ENCODE measurements at regions not wholly inside any gene's neighbourhood (a gene's known extent, or its start where the extent isn't known, plus 50 kb on each side); places are given as distances from the start of the nearest gene placed in this dataset.

- CTCF ChIA-PET: no interaction called here
- POLR2A ChIA-PET: no interaction called here
- TF ChIP-seq TCF7L2 (IDR thresholded peaks at IDR 0.05; ENCODE audit: low read depth, low read length) (no peak), SIN3A (IDR thresholded peaks at IDR 0.05; ENCODE audit: borderline replicate concordance, insufficient read depth, low read depth, low read length) (no peak)
- TF ChIP-seq, protein P1, sequence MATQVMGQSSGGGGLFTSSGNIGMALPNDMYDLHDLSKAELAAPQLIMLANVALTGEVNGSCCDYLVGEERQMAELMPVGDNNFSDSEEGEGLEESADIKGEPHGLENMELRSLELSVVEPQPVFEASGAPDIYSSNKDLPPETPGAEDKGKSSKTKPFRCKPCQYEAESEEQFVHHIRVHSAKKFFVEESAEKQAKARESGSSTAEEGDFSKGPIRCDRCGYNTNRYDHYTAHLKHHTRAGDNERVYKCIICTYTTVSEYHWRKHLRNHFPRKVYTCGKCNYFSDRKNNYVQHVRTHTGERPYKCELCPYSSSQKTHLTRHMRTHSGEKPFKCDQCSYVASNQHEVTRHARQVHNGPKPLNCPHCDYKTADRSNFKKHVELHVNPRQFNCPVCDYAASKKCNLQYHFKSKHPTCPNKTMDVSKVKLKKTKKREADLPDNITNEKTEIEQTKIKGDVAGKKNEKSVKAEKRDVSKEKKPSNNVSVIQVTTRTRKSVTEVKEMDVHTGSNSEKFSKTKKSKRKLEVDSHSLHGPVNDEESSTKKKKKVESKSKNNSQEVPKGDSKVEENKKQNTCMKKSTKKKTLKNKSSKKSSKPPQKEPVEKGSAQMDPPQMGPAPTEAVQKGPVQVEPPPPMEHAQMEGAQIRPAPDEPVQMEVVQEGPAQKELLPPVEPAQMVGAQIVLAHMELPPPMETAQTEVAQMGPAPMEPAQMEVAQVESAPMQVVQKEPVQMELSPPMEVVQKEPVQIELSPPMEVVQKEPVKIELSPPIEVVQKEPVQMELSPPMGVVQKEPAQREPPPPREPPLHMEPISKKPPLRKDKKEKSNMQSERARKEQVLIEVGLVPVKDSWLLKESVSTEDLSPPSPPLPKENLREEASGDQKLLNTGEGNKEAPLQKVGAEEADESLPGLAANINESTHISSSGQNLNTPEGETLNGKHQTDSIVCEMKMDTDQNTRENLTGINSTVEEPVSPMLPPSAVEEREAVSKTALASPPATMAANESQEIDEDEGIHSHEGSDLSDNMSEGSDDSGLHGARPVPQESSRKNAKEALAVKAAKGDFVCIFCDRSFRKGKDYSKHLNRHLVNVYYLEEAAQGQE (IDR thresholded peaks at IDR 0.05; ENCODE audit: insufficient read depth in 1 of 2, low read depth in 2 of 2, low read length in 1 of 2): no peak
- TF ChIP-seq, protein P2, sequence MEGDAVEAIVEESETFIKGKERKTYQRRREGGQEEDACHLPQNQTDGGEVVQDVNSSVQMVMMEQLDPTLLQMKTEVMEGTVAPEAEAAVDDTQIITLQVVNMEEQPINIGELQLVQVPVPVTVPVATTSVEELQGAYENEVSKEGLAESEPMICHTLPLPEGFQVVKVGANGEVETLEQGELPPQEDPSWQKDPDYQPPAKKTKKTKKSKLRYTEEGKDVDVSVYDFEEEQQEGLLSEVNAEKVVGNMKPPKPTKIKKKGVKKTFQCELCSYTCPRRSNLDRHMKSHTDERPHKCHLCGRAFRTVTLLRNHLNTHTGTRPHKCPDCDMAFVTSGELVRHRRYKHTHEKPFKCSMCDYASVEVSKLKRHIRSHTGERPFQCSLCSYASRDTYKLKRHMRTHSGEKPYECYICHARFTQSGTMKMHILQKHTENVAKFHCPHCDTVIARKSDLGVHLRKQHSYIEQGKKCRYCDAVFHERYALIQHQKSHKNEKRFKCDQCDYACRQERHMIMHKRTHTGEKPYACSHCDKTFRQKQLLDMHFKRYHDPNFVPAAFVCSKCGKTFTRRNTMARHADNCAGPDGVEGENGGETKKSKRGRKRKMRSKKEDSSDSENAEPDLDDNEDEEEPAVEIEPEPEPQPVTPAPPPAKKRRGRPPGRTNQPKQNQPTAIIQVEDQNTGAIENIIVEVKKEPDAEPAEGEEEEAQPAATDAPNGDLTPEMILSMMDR (IDR thresholded peaks at IDR 0.05): no peak
- ATAC-seq (no peak), DNase-seq (ENCODE audit: low read depth, low spot score) (no peak)
- in situ Hi-C loops (cut with HindIII; ENCODE audit: low pct_unique_long_range_greater_than_20kb, low sequenced_read_pairs): no loop called here
- no peak overlapping the region for H3K4me3 ChIP-seq (ENCODE audit: low read depth in 2 of 2, low read length in 2 of 2)
- H3K36me3 ChIP-seq (ENCODE audit: control insufficient read depth, insufficient read depth, low read length): no peaks in the 10 kb centered on the region
- intact Hi-C loops (cut with micrococcal nuclease; ENCODE audit: unreplicated experiment): no loop called here
- H3K4me1 ChIP-seq (ENCODE audit: control insufficient read depth, insufficient read depth, low read length): no peaks in the 10 kb centered on the region
- no peaks in the 10 kb centered on the region for H3K9me3 ChIP-seq (ENCODE audit: control insufficient read depth, insufficient read depth, low read depth, low read length)
- no peak overlapping the region for H3K27ac ChIP-seq (ENCODE audit: low read length)
- no peaks in the 10 kb centered on the region for H3K27me3 ChIP-seq (ENCODE audit: control insufficient read depth, insufficient read depth, low read length)
- BruUV-seq (replicated peaks): no TSS peak
These were observed 52.1 kb upstream of the DTNA start for GRCh38 chr18:34657860-34658500.

DNA sequence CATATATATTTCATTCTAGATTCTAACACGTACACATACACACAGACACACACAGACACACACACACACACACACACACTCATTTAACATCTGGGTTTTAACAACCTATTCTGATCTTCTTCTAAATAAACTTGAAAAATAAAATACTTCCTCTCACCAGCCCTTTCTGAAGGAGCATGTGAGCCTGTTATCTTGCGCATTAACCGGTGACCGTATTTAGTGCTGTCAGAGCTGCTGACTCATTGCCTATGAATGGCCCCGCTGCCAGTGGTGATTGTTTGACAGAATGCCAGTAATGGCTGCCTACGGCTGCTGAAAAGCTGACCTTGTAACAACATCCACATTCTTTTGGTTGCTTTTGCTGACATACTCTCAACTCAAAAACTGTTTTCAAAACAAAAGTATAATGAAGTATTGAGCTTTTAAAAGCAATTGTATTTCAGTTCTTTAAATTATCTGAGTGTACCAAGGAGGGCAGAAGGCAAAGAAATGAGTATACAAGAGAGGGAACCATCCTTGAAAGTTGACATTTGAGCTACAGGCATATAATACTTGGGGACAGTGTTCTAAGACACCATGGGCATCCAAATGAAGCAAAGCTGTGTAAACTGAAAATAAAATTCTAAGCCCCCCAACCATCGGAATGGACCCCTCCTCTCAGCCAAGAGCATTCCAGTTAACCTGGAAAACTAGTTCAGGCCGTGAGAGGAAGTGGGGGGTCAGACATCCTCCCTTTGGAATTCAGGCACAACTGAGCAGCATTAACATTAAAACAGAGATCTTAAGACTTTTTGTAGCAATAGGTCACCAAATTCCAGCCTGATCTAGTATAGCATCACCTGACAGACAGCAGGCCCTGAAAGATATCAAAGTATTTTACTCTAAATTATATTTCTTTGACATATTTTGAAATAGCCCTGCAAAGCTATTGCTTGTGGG lies 50.2 kb upstream of the DTNA start:
- ATAC-seq: peak; percentile 94
- Histone ChIP-seq H3K36me3 (ENCODE audit: control insufficient read depth, insufficient read depth, low read length) (no peaks in the 10 kb centered on the region), H3K27me3 (ENCODE audit: control insufficient read depth, insufficient read depth, low read length) (no peaks in the 10 kb centered on the region), H3K27ac (ENCODE audit: low read length) (0 out of 2 replicates have a peak overlapping the region, but pooled peaks have one; percentile 4), H3K4me1 (ENCODE audit: control insufficient read depth, insufficient read depth, low read length) (no peaks in the 10 kb centered on the region), H3K4me3 (ENCODE audit: low read depth in 2 of 2, low read length in 2 of 2) (no peak overlapping the region), H3K9me3 (ENCODE audit: control insufficient read depth, insufficient read depth, low read depth, low read length) (no peaks in the 10 kb centered on the region)
- in situ Hi-C loops (cut with HindIII; ENCODE audit: low pct_unique_long_range_greater_than_20kb, low sequenced_read_pairs) (no loop called here), intact Hi-C loops (cut with micrococcal nuclease; ENCODE audit: unreplicated experiment) (loop anchor here (2.0 kb wide), 1 partner anchor 129 kb away; no protein-coding TSS in a partner anchor)
- CTCF ChIA-PET: interaction anchor here (0.9 to 1.2 kb wide), 2 partner anchors 71 to 126 kb away, joined by 3 to 4 read pairs; no protein-coding TSS in a partner anchor
- no TSS peak for BruUV-seq (replicated peaks)
- DNase-seq (ENCODE audit: low read depth, low spot score): peak; percentile 75
- TF ChIP-seq POLR2AphosphoS5 (IDR thresholded peaks at IDR 0.05; ENCODE audit: low read depth, low read length) (no peak), SIN3A (IDR thresholded peaks at IDR 0.05; ENCODE audit: borderline replicate concordance, insufficient read depth, low read depth, low read length) (no peak), TCF7L2 (IDR thresholded peaks at IDR 0.05; ENCODE audit: low read depth, low read length) (no peak)
- TF ChIP-seq, protein P1 (IDR thresholded peaks at IDR 0.05; ENCODE audit: insufficient read depth in 1 of 2, low read depth in 2 of 2, low read length in 1 of 2): no peak
- TF ChIP-seq, protein P2 (IDR thresholded peaks at IDR 0.05): no peak
- POLR2A ChIA-PET: no interaction called here

Measured in Panc1 (cell line).